ENCODE measurements at regions not wholly inside any gene's neighbourhood (a gene's known extent, or its start where the extent isn't known, plus 50 kb on each side); places are given as distances from the start of the nearest gene placed in this dataset.

DNA sequence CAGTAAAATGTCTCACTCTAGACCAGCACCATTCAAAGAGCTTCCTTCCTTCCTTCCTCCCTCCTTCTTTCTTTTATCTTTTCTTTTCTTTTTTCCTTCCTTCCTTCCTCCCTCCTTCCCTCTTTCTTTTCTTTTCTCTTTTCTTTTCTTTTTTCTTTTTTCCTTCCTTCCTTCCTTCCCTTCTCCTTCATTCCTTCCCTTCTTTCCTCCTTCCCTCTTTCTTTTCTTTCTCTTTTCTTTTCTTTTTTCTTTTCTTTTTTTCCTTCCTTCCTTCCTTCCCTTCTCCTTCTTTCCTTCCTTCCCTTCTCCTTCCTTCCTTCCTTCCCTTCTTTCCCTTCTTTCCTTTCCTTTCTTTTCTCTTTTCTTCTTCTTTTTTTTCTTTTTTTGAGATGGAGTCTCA, 985.1 kb downstream of the DSC3 start:
- DNase-seq (ENCODE audit: low read depth), result no peak

DNA sequence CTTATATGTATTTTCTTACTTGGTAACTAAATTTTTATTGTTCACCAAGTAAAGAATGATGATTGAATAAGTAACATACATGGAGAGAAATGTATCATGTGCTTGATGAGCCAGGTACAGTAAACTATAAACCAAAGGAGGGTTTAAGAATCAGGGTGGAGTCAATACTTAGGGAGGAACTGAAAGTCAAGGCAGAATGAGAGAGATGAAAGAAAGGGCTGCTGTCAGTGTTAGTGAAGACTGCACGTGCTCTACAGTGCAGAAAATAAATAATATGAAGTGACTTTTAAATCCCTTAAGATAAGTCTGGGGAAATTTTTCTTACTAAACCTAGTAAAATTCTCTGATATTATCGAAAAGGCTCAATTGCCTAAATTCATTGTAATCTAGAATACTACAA, 986.0 kb downstream of the DSC3 start:
- no peak for DNase-seq (ENCODE audit: low read depth)

DNA sequence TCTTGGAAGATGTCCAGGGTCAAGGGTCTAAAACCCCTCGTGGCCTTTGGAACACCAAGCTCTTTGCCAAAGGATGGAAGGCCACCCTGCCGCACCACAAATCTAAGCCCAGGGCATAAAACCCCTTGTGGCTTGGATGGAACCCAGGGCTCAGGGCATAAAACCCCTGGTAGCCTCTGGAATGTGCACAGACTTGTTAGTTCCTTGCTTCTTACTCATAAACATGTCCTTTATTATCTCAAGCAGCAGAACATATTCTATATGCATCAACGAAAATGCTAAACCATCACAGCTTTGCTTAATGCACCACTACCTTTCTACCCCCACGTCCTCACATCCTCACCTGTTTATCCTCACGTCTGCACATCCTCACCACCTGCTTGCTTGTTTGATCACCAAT, 998.0 kb downstream of the DSC3 start:
- DNase-seq (ENCODE audit: low read depth), result no peak

DNA sequence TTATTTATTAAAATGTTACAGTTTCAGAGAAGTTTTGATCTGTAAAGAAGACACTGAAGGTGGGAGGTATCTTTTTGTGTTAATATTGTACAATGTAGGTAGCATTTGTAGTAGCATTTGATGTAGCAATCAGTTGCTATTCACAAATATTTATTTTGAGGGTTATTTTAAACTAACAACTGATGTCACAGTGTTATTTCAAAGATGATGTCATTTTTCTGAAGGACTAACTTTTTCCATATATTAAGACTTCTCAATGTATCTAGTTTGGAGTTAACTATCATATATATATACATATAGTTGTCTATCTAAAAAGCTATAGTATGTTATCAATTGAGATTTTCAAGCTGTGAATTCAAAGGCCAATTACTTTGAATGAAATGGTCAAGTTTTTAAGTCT, 1003.3 kb downstream of the DSC3 start:
- DNase-seq (ENCODE audit: low read depth), result no peak

DNA sequence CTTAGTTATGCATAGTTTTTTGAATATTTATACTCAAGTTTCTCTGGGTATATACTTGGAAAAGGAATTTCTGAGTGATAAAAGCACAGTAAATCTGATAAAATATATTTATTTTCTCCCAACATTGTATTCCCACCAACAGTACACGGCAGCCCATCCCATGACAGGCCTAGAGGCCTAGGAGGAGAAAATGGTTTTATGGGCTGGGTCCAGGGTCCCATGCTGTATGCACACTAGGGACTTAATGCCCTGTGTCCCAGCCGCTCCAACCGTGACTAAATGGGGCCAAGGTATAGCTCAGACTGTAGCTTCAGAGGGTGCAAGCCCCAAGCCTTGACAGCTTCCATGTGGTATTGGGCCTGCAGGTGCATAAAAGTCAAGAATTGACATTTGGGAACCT, 1007.7 kb downstream of the DSC3 start:
- DNase-seq (ENCODE audit: low read depth), result no peak

DNA sequence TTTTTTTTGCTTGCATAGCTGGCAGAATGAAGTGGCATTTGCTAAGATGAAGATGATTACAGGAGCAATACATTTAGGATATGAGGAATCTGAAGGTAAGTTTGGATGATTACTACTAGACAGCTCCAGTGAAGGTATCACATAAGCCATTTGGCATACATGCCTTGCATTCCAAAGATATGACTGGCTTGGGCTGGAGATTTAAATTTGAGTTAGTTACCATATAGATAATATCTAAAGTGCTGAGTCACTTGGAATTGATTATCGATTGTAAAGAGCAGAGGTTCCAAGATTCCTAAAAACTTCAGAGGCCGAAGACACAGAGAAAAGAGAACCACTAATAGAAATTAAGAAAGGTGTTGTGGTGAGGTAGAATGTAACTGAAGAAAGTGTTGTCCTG, 1026.4 kb downstream of the DSC3 start:
- no peak for DNase-seq (ENCODE audit: low read depth)

DNA sequence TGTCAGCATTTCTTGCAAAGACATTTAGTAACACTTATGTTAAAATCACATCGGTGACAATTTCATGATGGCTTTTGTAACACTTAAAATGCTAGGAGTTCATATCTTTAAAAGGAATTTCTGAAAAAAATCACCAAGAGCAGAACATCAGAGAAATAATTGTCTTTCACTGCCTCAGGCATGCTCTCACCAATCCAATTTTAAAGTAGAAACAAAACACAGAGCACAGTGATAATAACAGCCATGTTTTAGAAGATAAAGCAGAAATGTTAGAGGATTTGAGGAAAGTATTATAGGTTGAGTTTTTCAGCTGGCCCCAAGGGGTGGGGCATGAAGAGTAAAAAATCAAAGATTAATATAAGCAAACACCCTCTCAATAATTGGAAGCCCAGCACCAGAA, 1037.6 kb downstream of the DSC3 start:
- no peak for DNase-seq (ENCODE audit: low read depth)

DNA sequence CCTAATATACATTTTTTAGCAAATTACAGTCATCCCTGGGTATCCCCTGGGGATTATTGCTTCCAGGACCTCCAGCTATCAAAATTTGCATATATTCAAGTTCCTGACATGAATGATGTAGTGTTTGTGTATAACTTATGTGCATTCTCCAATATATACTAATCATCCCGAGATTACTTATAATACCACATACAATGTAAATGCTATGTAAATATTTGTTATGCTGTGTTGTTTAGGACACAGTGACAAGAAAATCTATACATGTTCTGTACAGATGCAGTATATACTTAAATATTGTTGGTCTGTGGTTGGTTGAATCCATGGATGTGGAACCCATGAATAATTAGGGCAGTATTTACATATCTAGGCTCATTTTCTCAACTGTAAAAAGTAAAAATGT, 1060.3 kb downstream of the DSC3 start:
- no peak for DNase-seq (ENCODE audit: low read depth)

DNA sequence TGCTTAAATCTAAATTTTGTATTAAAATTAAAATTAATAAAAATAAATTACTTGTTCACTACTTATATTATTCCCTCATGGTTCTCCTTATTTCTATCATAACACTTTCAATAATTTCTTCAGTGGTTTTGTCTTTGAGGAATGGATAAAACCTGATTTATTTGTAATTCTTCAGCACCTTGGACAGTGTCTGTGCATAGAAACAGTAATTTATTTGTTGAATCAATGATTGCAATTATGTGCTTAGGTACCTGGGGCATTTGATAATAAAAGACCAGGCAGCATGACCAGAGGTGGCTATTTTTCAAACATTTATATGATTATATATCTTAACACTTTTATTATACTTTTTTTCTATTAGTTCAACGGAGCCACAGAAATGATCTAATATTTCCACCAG, 1062.7 kb downstream of the DSC3 start:
- no peak for DNase-seq (ENCODE audit: low read depth)

DNA sequence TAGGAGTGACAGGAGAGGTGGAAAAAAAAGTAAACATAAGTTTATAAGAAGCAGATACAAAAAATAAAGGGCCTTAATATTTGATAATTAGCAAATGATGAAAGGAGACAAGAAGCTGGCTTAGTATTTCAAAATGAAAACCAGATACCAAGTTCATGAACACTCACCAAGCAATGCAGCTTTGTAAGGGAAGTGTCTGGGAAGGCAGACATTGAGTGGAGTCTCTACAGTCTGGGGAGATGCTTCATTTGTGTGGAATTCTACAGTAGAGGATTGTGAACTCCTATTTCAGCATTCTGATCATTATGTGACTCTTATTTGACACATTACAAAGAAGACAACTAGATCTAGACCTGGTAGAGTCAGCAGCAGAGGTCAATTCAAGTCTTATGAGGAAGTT, 1072.7 kb downstream of the DSC3 start:
- DNase-seq (ENCODE audit: low read depth), result no peak

DNA sequence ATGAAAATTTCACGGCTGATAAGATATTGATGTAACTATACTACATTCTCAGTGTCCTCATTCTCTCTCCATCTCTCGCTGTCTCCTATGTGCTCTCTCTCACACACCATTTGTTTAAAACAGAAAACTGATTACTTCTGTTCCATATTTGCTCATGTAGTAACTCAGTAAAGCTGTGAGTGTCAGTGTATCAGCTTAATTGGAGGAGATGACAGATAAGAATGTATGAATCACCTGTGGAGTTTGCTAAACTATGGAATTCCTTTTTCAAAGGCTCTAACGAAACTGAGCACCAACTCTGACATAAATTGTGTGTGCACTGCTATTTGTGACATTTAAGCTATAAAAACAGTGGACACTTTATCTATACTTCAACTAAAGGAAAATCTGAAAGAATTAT, 1080.0 kb downstream of the DSC3 start:
- DNase-seq (ENCODE audit: low read depth), result no peak

DNA sequence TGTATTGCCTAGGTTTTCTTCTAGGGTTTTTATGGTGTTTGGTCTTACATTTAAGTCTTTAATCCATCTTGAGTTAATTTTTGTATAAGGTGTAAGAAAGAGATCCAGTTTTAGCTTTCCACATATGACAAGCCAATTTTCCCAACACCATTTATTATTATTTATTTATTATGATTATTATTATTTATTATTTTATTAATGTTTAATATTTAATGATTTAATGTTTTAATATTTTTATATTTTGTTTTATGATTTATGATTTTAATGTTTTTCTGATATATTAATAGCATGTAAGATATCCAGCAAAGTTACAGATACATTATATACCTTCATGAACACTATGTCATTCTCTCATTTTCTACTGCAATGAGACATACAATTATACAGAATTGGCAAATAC, 1082.0 kb downstream of the DSC3 start:
- no peak for DNase-seq (ENCODE audit: low read depth)

DNA sequence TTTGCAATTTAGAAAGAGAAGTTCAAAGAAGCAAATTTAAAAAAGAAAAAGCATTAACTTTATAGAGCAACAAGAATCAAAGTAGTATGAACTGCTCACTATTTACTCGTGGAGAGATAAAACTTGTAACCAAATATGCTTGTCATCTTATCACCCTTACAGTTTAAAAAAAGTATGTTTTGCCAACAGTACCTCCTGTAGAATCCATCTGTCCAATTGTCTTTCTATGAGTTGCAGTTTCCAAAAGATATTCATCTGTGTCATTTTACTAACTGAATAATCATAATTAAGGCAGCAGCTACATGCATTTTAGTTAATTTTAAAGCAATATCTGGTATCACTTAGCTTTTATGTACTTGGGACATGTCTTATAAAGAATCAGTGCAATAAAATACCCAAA, 1112.3 kb downstream of the DSC3 start:
- no peak for DNase-seq (ENCODE audit: low read depth)

DNA sequence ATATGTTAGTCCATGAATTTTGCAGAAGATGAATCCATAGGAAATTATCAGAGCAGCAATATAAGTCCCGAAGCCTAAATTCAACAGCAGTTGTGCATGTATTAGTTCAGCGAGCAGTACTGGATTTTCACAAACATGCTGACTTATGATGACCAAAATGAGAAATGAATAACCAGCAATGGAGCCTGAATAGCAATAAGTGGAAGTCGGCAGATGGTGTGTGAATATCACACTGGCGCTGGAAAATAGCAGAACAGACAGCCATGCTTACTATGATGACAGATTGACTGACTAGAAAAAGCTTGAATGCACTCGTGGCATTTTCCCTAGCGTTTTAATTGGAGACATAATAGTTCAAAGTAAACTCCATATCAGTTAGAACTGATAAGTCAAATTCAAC, 1114.5 kb downstream of the DSC3 start:
- no peak for DNase-seq (ENCODE audit: low read depth)

DNA sequence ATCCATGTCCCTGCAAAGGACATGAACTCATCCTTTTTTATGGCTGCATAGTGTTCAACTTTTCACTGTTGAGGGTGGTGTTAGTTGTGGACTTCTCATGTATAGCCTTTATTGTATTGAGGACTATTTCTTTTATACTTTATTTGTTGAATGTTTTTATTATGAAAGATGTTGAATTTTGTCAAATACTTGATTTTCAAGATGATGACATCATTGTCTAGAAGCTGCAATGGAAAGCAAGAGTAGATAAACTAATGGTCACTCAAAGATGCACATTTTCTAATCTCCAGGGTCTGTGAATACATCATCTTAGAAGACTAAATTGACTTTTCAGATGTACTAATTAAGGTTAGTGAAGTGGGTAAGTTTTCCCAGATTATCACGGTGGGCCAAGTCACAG, 1117.0 kb downstream of the DSC3 start:
- no peak for DNase-seq (ENCODE audit: low read depth)

DNA sequence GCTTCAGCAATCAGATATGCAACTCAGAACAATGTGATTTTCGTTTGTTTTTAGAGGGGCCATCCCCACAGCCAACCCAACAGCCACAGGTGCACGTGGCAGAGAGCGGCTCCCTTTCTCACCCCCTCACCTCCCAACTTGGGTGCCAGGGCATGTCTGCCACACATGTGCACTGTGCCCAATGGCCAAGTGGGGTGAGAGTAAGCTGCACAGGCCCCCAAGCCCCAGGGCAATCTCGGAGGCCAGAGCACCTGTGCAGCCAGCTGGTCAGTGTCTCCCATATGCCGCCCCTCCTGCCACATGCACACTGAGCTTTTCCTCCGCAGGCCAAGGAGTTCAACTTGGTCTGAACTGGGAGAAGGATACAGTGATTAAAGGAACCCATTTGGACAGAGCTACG, 1130.2 kb downstream of the DSC3 start:
- no peak for DNase-seq (ENCODE audit: low read depth)

DNA sequence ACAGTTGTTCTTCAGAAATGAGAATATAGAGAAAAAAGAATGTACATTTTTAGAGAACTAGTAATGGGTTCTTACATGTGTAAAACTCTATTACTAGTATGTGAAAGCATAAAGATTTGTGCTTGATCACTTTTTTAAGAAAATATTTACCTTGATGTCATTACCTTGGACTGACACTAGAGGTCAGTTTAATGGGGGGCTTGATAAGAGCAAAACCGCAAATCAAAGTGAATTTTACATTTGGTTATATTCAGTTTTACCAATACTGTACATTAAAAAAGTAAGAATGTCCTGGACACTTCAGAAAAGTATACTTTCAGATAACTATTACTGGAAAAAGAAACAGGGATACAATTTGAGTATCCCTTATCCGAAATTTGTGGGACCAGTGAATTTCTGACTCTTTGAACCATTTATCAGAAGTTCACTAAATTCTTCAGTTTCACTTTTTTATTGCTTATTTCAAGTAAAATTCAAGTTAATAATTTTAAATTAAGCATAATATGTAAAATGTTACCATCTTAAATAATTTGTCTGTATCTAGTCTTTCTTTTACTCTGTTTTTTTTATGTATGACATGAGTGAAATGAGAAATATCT, 1149.5 kb downstream of the DSC3 start:
- DNase-seq (ENCODE audit: low read depth), result no peak

DNA sequence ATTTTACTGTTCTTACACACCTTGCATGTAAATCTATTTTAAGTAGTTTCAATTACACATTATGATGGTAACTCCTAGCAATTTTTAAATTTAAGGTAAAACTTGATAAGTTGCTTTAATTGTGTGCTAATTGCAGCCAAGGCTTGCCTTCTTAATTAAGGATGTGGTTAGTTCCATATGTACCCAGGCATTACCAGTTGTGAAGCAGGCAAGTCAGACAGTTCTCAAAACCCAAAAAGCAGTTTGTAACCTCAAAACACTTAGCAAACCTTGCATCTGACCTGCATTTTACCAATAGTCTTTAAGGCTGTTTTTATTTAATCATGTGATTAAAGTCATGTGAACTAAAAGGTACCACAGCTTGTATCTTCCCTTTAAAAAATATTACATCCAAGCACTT, 1159.4 kb downstream of the DSC3 start:
- DNase-seq (ENCODE audit: low read depth), result no peak

DNA sequence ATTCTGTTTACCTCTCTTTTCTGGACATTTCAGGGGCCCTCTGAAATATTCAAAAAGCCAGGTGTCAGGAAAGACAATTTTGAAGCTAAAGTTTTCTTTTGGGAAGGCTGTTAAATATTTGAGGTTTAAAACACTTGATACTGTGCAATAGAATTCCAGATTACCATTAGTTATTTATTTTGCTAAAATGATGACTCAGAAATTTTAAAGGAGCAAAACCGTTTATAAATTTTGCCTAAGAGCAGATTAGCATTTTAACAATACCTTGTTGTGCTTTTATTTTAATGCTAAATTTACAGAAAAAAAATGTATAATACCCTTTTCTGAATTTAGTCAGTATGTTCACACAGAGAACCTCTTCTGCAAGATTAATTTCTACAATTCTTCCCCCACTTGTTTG, 1159.9 kb downstream of the DSC3 start:
- DNase-seq (ENCODE audit: low read depth), result no peak

DNA sequence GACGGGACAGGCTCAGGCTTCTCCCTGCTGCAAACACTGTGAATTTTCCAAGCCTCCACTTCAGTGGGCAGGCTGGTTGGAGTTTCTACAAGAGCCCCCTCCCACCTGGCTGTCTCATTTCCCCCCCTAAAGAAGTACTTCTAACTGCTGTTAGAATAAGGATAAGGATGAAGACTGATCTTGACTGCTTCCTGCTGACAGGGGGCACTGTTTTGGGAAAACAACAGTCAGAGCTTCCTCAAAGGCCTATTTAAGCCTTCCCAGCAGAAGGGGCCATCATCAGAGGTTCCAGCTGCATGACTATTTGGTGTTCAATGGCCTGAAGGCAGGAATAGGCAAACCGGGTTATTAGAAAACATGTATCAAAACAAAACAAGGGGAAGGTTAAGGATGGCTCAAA, 1162.8 kb downstream of the DSC3 start:
- DNase-seq (ENCODE audit: low read depth), result no peak

DNA sequence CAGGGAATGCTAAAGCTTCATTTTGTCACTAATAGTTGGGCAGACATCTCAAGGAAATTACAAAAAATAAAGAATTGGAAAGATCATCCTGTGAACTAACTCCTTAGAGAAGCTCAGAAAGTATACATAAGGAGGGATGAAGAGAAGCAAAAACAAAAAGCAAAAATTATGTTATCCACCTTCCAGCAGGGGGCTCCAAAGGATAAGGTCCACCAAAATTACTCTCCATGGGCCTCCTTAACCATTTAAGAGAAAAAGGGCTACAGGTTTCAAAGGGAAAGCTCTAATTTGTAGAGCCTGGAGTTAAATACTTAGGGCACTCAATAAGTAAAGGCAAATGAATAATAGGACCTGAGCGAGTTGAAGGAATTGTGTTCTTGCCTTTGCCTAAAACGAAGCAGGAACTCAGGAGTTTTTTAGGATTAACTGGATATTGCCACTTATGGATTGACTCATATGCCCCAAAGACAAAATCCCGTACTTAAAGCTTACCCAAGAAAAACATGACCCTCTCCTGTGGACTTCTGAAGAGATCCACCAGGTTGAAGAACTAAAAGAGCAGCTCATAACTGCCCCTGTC, 1167.9 kb downstream of the DSC3 start:
- DNase-seq (ENCODE audit: low read depth), result no peak

DNA sequence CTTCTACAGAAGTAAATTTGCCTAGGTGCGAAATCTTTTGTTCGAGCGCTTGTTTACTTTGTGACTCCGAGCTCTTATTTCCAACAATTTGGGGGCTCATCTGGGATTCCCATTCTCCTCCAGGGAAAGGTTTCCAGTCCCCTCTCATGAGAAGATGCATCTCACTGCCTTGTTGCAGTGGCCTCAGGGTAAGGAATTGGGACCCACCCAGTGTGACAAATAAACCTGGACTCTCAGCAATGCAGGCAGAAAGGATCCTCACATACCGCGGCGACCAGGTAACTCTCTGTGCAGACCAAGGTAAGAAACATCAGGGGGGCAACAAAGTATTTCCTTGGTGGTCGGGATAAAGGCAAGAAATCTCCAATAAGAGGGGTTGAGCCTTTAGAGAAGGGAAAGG, 1169.3 kb downstream of the DSC3 start:
- DNase-seq (ENCODE audit: low read depth), result no peak

DNA sequence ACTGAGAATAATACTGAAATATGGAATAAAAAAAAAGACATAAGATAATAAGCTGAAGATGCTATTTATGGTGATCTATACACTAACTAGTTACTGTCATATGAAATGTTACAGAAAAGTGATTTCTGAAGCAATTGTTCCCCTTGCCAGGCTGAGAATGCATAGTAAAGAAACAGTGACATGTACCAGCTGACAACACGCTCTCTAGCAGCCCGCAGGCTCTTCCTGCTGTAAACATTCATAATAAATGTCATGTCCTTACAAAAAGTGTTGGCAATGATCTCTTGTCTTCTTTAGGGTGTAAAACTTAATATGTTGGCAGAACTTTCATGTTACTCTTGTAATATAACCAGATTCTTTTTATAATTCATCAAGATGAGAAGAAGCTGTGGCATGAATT, 1171.3 kb downstream of the DSC3 start:
- DNase-seq (ENCODE audit: low read depth), result no peak

DNA sequence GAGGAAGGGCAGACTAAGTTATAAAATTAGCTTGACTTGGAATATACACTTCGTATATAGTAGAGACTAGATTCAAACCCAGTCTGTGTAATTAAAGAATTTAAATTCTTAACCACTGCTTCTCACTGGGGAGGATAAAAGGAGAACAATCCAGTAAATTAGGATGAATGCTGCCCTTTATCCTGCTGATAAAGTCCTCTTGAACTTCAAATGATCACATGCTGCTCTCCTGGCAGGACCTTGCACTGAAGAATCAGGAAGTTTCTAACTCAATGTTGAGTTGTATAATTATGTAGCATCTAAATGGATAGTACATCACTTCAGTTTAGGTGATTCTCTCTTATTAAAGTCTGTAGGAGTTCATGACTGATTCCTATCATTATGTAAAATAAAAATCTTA, 1179.7 kb downstream of the DSC3 start:
- no peak for DNase-seq (ENCODE audit: low read depth)

DNA sequence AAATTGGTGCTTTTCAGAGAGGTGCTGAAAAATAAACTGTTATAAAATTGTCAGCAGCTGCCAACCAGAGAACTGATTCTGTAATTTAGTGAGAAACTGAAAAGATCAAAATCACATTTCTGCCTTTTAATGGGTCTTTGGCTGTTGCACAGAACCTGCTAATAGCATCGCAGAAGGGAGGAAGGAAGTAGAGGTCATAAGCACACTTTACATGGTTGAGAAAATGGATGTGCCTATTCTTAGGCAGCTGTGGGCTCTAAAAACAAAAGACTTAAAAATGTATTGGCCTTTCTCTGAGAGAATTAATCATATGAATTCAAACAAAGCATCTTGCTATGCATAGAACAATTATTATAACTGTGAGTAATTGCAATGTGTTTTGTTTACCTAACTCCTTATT, 1186.9 kb downstream of the DSC3 start:
- DNase-seq (ENCODE audit: low read depth), result no peak

All from GM04504 (cell line).